ENCODE measurements at regions not wholly inside any gene's neighbourhood (a gene's known extent, or its start where the extent isn't known, plus 50 kb on each side); places are given as distances from the start of the nearest gene placed in this dataset.
"Not testable (repeated sequence)": the region's sequence is repeated elsewhere in the genome, so short reads cannot be mapped to it uniquely, and the experiment has no call there.

DNA sequence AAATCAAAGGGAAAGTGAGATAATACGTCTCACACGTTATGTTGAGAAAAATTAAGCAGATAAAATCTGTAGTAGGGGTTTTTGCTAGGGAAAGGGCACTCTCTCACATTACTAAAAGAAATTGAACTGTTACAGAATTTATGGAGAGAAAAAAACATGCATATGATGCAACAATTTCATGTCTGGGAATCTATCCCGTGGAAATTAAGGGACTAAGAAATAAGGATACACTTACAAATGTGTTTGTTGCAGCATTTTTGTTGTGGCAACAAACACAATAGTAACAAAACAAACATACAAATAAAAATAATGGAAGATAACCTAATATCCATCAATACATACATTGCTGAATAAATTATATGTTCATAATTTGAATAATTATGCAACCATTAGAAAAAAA lies 96.3 kb upstream of the ZBED5 start:
- ATAC-seq: no peak
- no peak for TF ChIP-seq GLIS3 (CRISPR knock-in tag; IDR thresholded peaks at IDR 0.05)
- no peak for TF ChIP-seq ISL1 (CRISPR knock-in tag; IDR thresholded peaks at IDR 0.05)
- no peak for TF ChIP-seq ZNF565 (CRISPR knock-in tag; conservative IDR thresholded peaks at IDR 0.05; ENCODE audit: low read depth)
- no peak for TF ChIP-seq CSDC2 (CRISPR knock-in tag; IDR thresholded peaks at IDR 0.05)
- TF ChIP-seq, protein P1, sequence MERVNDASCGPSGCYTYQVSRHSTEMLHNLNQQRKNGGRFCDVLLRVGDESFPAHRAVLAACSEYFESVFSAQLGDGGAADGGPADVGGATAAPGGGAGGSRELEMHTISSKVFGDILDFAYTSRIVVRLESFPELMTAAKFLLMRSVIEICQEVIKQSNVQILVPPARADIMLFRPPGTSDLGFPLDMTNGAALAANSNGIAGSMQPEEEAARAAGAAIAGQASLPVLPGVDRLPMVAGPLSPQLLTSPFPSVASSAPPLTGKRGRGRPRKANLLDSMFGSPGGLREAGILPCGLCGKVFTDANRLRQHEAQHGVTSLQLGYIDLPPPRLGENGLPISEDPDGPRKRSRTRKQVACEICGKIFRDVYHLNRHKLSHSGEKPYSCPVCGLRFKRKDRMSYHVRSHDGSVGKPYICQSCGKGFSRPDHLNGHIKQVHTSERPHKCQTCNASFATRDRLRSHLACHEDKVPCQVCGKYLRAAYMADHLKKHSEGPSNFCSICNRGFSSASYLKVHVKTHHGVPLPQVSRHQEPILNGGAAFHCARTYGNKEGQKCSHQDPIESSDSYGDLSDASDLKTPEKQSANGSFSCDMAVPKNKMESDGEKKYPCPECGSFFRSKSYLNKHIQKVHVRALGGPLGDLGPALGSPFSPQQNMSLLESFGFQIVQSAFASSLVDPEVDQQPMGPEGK (CRISPR knock-in tag; IDR thresholded peaks at IDR 0.05; ENCODE audit: borderline replicate concordance): no peak
- no peak for TF ChIP-seq ZFP3 (CRISPR knock-in tag; IDR thresholded peaks at IDR 0.05)
- no peak for TF ChIP-seq BACH2 (CRISPR knock-in tag; IDR thresholded peaks at IDR 0.05; ENCODE audit: borderline replicate concordance)
- TF ChIP-seq, protein P2, sequence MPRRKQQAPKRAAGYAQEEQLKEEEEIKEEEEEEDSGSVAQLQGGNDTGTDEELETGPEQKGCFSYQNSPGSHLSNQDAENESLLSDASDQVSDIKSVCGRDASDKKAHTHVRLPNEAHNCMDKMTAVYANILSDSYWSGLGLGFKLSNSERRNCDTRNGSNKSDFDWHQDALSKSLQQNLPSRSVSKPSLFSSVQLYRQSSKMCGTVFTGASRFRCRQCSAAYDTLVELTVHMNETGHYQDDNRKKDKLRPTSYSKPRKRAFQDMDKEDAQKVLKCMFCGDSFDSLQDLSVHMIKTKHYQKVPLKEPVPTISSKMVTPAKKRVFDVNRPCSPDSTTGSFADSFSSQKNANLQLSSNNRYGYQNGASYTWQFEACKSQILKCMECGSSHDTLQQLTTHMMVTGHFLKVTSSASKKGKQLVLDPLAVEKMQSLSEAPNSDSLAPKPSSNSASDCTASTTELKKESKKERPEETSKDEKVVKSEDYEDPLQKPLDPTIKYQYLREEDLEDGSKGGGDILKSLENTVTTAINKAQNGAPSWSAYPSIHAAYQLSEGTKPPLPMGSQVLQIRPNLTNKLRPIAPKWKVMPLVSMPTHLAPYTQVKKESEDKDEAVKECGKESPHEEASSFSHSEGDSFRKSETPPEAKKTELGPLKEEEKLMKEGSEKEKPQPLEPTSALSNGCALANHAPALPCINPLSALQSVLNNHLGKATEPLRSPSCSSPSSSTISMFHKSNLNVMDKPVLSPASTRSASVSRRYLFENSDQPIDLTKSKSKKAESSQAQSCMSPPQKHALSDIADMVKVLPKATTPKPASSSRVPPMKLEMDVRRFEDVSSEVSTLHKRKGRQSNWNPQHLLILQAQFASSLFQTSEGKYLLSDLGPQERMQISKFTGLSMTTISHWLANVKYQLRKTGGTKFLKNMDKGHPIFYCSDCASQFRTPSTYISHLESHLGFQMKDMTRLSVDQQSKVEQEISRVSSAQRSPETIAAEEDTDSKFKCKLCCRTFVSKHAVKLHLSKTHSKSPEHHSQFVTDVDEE (CRISPR knock-in tag; IDR thresholded peaks at IDR 0.05): no peak
- no peak for TF ChIP-seq SNAI2 (CRISPR knock-in tag; IDR thresholded peaks at IDR 0.05)
- no peak for TF ChIP-seq RARB (CRISPR knock-in tag; IDR thresholded peaks at IDR 0.05)
- no peak for TF ChIP-seq CSRNP3 (CRISPR knock-in tag; IDR thresholded peaks at IDR 0.05)
- TF ChIP-seq ZNF8 (CRISPR knock-in tag; IDR thresholded peaks at IDR 0.05): no peak

GRCh38 chr11:10952872-10953271 lies 95.0 kb upstream of the ZBED5 start:
- no peak for TF ChIP-seq ZFP30 (CRISPR knock-in tag; IDR thresholded peaks at IDR 0.05)
- TF ChIP-seq TCF4 (CRISPR knock-in tag; IDR thresholded peaks at IDR 0.05; ENCODE audit: borderline replicate concordance): no peak
- TF ChIP-seq, protein P3, sequence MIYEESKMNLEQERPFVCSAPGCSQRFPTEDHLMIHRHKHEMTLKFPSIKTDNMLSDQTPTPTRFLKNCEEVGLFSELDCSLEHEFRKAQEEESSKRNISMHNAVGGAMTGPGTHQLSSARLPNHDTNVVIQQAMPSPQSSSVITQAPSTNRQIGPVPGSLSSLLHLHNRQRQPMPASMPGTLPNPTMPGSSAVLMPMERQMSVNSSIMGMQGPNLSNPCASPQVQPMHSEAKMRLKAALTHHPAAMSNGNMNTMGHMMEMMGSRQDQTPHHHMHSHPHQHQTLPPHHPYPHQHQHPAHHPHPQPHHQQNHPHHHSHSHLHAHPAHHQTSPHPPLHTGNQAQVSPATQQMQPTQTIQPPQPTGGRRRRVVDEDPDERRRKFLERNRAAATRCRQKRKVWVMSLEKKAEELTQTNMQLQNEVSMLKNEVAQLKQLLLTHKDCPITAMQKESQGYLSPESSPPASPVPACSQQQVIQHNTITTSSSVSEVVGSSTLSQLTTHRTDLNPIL (CRISPR knock-in tag; IDR thresholded peaks at IDR 0.05; ENCODE audit: low read depth): no peak
- TF ChIP-seq ZC3H10 (CRISPR knock-in tag; IDR thresholded peaks at IDR 0.05): no peak
- TF ChIP-seq, protein P1 (CRISPR knock-in tag; IDR thresholded peaks at IDR 0.05; ENCODE audit: borderline replicate concordance): no peak
- TF ChIP-seq, protein P4, sequence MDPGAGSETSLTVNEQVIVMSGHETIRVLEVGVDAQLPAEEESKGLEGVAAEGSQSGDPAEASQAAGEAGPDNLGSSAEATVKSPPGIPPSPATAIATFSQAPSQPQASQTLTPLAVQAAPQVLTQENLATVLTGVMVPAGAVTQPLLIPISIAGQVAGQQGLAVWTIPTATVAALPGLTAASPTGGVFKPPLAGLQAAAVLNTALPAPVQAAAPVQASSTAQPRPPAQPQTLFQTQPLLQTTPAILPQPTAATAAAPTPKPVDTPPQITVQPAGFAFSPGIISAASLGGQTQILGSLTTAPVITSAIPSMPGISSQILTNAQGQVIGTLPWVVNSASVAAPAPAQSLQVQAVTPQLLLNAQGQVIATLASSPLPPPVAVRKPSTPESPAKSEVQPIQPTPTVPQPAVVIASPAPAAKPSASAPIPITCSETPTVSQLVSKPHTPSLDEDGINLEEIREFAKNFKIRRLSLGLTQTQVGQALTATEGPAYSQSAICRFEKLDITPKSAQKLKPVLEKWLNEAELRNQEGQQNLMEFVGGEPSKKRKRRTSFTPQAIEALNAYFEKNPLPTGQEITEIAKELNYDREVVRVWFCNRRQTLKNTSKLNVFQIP (CRISPR knock-in tag; IDR thresholded peaks at IDR 0.05; ENCODE audit: borderline replicate concordance, low read depth): no peak
- TF ChIP-seq ISL1 (CRISPR knock-in tag; IDR thresholded peaks at IDR 0.05): no peak
- no peak for ATAC-seq

GRCh38 chr11:10947935-10948334 lies 90.1 kb upstream of the ZBED5 start:
- ATAC-seq: not testable (repeated sequence)

- TF ChIP-seq ZFP3 (CRISPR knock-in tag; IDR thresholded peaks at IDR 0.05) (no peak), ISL1 (CRISPR knock-in tag; IDR thresholded peaks at IDR 0.05) (no peak), ZNF565 (CRISPR knock-in tag; conservative IDR thresholded peaks at IDR 0.05; ENCODE audit: low read depth) (no peak), BACH2 (CRISPR knock-in tag; IDR thresholded peaks at IDR 0.05; ENCODE audit: borderline replicate concordance) (no peak), ZNF70 (CRISPR knock-in tag; IDR thresholded peaks at IDR 0.05) (no peak), TCF4 (CRISPR knock-in tag; IDR thresholded peaks at IDR 0.05; ENCODE audit: borderline replicate concordance) (no peak), ARNTL (CRISPR knock-in tag; IDR thresholded peaks at IDR 0.05; ENCODE audit: borderline replicate concordance, low read depth) (no peak), CSDC2 (CRISPR knock-in tag; IDR thresholded peaks at IDR 0.05) (no peak)
- TF ChIP-seq, protein P1 (CRISPR knock-in tag; IDR thresholded peaks at IDR 0.05; ENCODE audit: borderline replicate concordance): no peak
- ATAC-seq: no peak
Measured at GRCh38 chr11:10946072-10946471, 88.2 kb upstream of the ZBED5 start.

Measured in SK-N-SH treated with all-trans-retinoic acid at 6 μM for 48 hours (cell line).